Left kidney (tissue), 1 donor: ENCODE measurements at regions not wholly inside any gene's neighbourhood (a gene's known extent, or its start where the extent isn't known, plus 50 kb on each side); places are given as distances from the start of the nearest gene placed in this dataset.
"Not testable (repeated sequence)": the region's sequence is repeated elsewhere in the genome, so short reads cannot be mapped to it uniquely, and the experiment has no call there.

ENCODE experiments used
- DNase-seq: peaks from one replicate; pipeline ENCODE4 v3.0.0-alpha.2; 2013

GRCh38 chr13:103618151-103618550, 551.9 kb upstream of the SLC10A2 start:
- no peak for DNase-seq

- no peak for DNase-seq
Observed at GRCh38 chr13:103615771-103616170, 549.6 kb upstream of the SLC10A2 start.

GRCh38 chr13:103614761-103615160, 548.5 kb upstream of the SLC10A2 start:
- DNase-seq = no peak

- no peak for DNase-seq
Observed at GRCh38 chr13:103607995-103608394, 541.8 kb upstream of the SLC10A2 start.

- DNase-seq = no peak
Observed at GRCh38 chr13:103605546-103606326, 539.5 kb upstream of the SLC10A2 start.

GRCh38 chr13:103599870-103600269, 533.7 kb upstream of the SLC10A2 start:
- DNase-seq = not testable (repeated sequence)

GRCh38 chr13:103598671-103599070, 532.5 kb upstream of the SLC10A2 start:
- no peak for DNase-seq

- no peak for DNase-seq
Observed at GRCh38 chr13:103573446-103573845, 507.2 kb upstream of the SLC10A2 start.

- DNase-seq = no peak
Observed at GRCh38 chr13:103568314-103568713, 502.1 kb upstream of the SLC10A2 start.

- no peak for DNase-seq
Observed at GRCh38 chr13:103557878-103558277, 491.7 kb upstream of the SLC10A2 start.

GRCh38 chr13:103556681-103557080, 490.5 kb upstream of the SLC10A2 start:
- DNase-seq = no peak

GRCh38 chr13:103547914-103548313, 481.7 kb upstream of the SLC10A2 start:
- DNase-seq = no peak

- no peak for DNase-seq
Observed at GRCh38 chr13:103546271-103546670, 480.1 kb upstream of the SLC10A2 start.

GRCh38 chr13:103542648-103543047, 476.4 kb upstream of the SLC10A2 start:
- DNase-seq = no peak

- no peak for DNase-seq
Observed at GRCh38 chr13:103540382-103540765, 474.2 kb upstream of the SLC10A2 start.

GRCh38 chr13:103539721-103540381, 473.6 kb upstream of the SLC10A2 start:
- no peak for DNase-seq

- DNase-seq = peak; percentile 44
Observed at GRCh38 chr13:103539265-103539664, 473.0 kb upstream of the SLC10A2 start.

GRCh38 chr13:103537616-103538015, 471.4 kb upstream of the SLC10A2 start:
- DNase-seq = no peak

GRCh38 chr13:103531278-103531677, 465.1 kb upstream of the SLC10A2 start:
- no peak for DNase-seq

GRCh38 chr13:103528437-103528836, 462.2 kb upstream of the SLC10A2 start:
- no peak for DNase-seq

GRCh38 chr13:103525530-103525929, 459.3 kb upstream of the SLC10A2 start:
- no peak for DNase-seq

GRCh38 chr13:103523858-103524257, 457.6 kb upstream of the SLC10A2 start:
- no peak for DNase-seq

GRCh38 chr13:103521532-103521931, 455.3 kb upstream of the SLC10A2 start:
- DNase-seq = no peak

GRCh38 chr13:103517768-103518102, 451.5 kb upstream of the SLC10A2 start:
- no peak for DNase-seq
